HG03558 (cell line): ENCODE measurements at regions not wholly inside any gene's neighbourhood (a gene's known extent, or its start where the extent isn't known, plus 50 kb on each side); places are given as distances from the start of the nearest gene placed in this dataset.
"Not testable (repeated sequence)": the region's sequence is repeated elsewhere in the genome, so short reads cannot be mapped to it uniquely, and the experiment has no call there.

ENCODE experiments used
- ATAC-seq: cut with Tn5 transposase; IDR thresholded peaks from one replicate; pipeline ENCODE4 v1.9.1; 2021; ENCODE audit warnings: moderate number of reproducible peaks; ENCODE audit not compliant: unreplicated experiment; ENCODE audit errors: extremely low read depth

DNA sequence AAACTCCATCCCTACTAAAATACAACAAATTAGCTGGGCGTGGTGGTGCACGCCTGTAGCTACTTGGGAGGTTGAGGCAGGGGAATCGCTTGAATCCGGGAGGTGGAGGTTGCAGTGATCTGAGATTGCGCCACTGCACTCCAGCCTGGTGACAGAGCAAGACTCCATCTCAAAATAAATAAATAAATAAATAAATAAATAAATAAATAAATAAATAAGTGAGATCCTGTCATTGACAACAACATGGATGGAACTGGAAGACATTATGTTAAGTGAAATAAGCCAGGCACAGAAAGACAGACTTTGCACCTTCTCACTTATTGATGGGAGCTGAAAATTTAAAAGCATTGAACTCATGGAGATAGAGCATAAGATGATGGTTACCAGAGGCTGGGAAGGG, 111.2 kb downstream of the MOSPD2 start:
- not testable (repeated sequence) for ATAC-seq
